Calu3 (cell line): ENCODE measurements at regions not wholly inside any gene's neighbourhood (a gene's known extent, or its start where the extent isn't known, plus 50 kb on each side); places are given as distances from the start of the nearest gene placed in this dataset.

Experiments
- BruUV-seq: library from RNA; stranded (reverse); fragments of 400-500 nt; replicated peaks from 2 replicates; lab custom pipeline; 2021; lab: Mats Ljungman, UMichigan
- CTCF ChIA-PET: fragments of 300-600 bp; sonication (Branson Sonifier 250); formaldehyde crosslinking; loops from one replicate; lab custom pipeline; 2022; ENCODE audit warnings: antibody characterized with exemption; lab: Charles Lee
- DNase-seq: peaks from one replicate; pipeline ENCODE4 v3.0.0; 2022
- H3K27ac Mint-ChIP-seq: one replicate; pipeline ENCODE4 v1.8.0; 2022; ENCODE audit warnings: mixed read lengths; ENCODE audit not compliant: unreplicated experiment
- H3K27me3 Mint-ChIP-seq: one replicate; pipeline ENCODE4 v1.8.0; 2022; ENCODE audit warnings: mixed read lengths; ENCODE audit not compliant: unreplicated experiment
- H3K36me3 Mint-ChIP-seq: one replicate; pipeline ENCODE4 v1.8.0; 2022; ENCODE audit warnings: mild to moderate bottlenecking, moderate library complexity, mixed read lengths; ENCODE audit not compliant: insufficient read depth, unreplicated experiment
- H3K4me1 Mint-ChIP-seq: one replicate; pipeline ENCODE4 v1.8.0; 2022; ENCODE audit warnings: mild to moderate bottlenecking, low read depth, mixed read lengths; ENCODE audit not compliant: unreplicated experiment
- H3K4me3 Mint-ChIP-seq: one replicate; pipeline ENCODE4 v1.8.0; 2022; ENCODE audit warnings: mild to moderate bottlenecking, low read depth, moderate library complexity, mixed read lengths; ENCODE audit not compliant: unreplicated experiment
- H3K9me3 Mint-ChIP-seq: one replicate; pipeline ENCODE4 v1.8.0; 2022; ENCODE audit warnings: low read depth, mixed read lengths; ENCODE audit not compliant: unreplicated experiment
- CTCF ChIP-seq: fragments of 200-600 bp; IDR thresholded peaks from one replicate; pipeline ENCODE4 v1.8.0; 2022; ENCODE audit warnings: antibody characterized with exemption; ENCODE audit not compliant: unreplicated experiment
- intact Hi-C: fragments of 100-400 bp; cut with micrococcal nuclease; formaldehyde crosslinking; loops from one replicate; pipeline ENCODE4 v1.10.0; 2022; ENCODE audit not compliant: unreplicated experiment

- no peak for TF ChIP-seq CTCF
- DNase-seq: no peak
- Mint-ChIP-seq H3K4me1 (no peaks in the 10 kb centered on the region), H3K27ac (no peak overlapping the region), H3K4me3 (no peak overlapping the region), H3K27me3 (no peaks in the 10 kb centered on the region), H3K36me3 (no peaks in the 10 kb centered on the region), H3K9me3 (peaks cover 14% of the 10 kb centered on the region)
- CTCF ChIA-PET: no interaction called here
- intact Hi-C loops: no loop called here
- BruUV-seq: no TSS peak
These were observed 308.4 kb upstream of the MYT1L start for GRCh38 chr2:2639251-2640139.

DNA sequence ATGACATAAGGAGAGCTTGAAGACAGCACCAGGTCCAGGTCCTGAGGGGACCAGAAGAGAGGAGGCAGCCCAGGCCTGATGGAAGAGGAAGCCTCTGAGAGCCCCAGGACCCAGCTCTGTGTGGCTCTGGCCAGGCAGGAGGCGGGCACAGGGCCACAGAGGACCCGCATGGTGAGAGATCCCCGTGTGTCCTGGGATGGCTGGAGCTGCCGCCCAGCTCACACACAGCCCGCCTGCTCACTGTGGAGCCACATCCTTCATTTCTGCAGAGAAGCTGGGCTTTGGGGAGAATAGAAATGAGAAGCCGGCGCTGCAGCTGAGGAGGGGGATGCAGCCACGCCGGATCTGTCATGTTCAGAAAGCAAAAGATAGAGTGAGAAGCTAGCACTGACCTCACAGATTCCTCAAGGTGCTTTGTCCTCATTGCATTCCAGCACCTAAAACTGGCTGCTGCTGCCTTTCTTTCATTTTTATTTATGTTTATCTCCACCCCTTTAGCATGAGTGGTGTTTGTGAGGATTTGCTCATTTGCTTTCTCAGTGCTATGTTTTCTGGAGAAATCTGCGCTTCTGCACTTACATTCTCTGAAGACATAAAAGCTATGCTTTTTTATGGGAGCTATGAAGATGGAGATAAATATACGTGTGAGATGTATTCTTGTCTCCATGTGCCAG lies 307.6 kb upstream of the MYT1L start:
- DNase-seq: no peak
- no peaks in the 10 kb centered on the region for H3K4me1 Mint-ChIP-seq
- no peaks in the 10 kb centered on the region for H3K27me3 Mint-ChIP-seq
- CTCF ChIA-PET: no interaction called here
- no peak overlapping the region for H3K27ac Mint-ChIP-seq
- TF ChIP-seq CTCF: no peak
- H3K36me3 Mint-ChIP-seq: no peaks in the 10 kb centered on the region
- H3K4me3 Mint-ChIP-seq: no peak overlapping the region
- no TSS peak for BruUV-seq
- H3K9me3 Mint-ChIP-seq: peaks cover 12% of the 10 kb centered on the region
- intact Hi-C loops: no loop called here

GRCh38 chr2:2636813-2637212 lies 305.7 kb upstream of the MYT1L start:
- CTCF ChIA-PET: no interaction called here
- Mint-ChIP-seq H3K4me1 (no peaks in the 10 kb centered on the region), H3K36me3 (no peaks in the 10 kb centered on the region), H3K27me3 (no peaks in the 10 kb centered on the region), H3K4me3 (no peak overlapping the region), H3K27ac (no peak overlapping the region), H3K9me3 (peaks cover 12% of the 10 kb centered on the region)
- no TSS peak for BruUV-seq
- intact Hi-C loops: no loop called here
- TF ChIP-seq CTCF: no peak
- no peak for DNase-seq

DNA sequence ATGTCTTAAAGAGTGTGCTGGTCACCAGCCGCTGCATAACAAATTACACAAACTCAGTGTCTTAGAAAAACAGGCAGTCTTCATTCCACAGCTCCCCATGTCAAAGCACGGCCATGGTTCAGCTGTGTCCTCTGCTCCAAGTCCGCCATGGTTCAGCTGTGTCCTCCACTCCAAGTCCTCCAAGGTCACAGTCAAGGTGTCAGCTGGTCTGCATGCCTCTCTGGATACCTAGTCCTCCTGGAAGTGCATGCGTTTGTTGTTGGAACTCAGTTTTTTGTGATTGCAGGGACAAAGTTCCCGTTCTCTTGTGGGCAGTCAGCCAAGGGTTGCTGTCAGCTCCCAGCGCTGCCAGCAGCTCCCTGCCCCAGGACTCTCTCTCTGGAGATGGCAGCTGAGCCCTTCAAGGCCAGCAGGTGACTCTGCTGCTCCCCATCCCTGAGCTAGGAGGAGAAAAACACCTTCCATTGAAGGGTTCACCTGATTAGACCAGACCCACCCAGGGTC lies 304.0 kb upstream of the MYT1L start:
- CTCF ChIA-PET: no interaction called here

More for the DNA sequence above, 304.0 kb upstream of the MYT1L start:
- Mint-ChIP-seq H3K4me1 (no peaks in the 10 kb centered on the region), H3K27me3 (no peaks in the 10 kb centered on the region), H3K36me3 (no peaks in the 10 kb centered on the region), H3K9me3 (peaks cover 16% of the 10 kb centered on the region), H3K4me3 (no peak overlapping the region), H3K27ac (no peak overlapping the region)
- no peak for TF ChIP-seq CTCF
- no peak for DNase-seq
- no TSS peak for BruUV-seq
- intact Hi-C loops: no loop called here
